OCI-LY7 (cell line): ENCODE measurements at regions not wholly inside any gene's neighbourhood (a gene's known extent, or its start where the extent isn't known, plus 50 kb on each side); places are given as distances from the start of the nearest gene placed in this dataset.
"Not testable (repeated sequence)": the region's sequence is repeated elsewhere in the genome, so short reads cannot be mapped to it uniquely, and the experiment has no call there.

Source experiments
- BruUV-seq: library from RNA; stranded (reverse); fragments of 400-500 nt; replicated peaks from 2 replicates; lab custom pipeline; 2021; lab: Mats Ljungman, UMichigan
- CTCF ChIA-PET: fragments of 300-600 bp; sonication (Branson Sonifier 250); formaldehyde crosslinking; loops from one replicate; lab custom pipeline; 2022; ENCODE audit warnings: antibody characterized with exemption; ENCODE audit not compliant: unreplicated experiment; lab: Charles Lee
- POLR2A ChIA-PET: fragments of 300-600 bp; sonication (Branson Sonifier 250); formaldehyde crosslinking; loops from one replicate; lab custom pipeline; 2022; ENCODE audit warnings: antibody characterized with exemption; lab: Charles Lee
- DNase-seq: peaks from one replicate; pipeline ENCODE4 v3.0.0-alpha.2; 2015; ENCODE audit warnings: low spot score
- H2AFZ ChIP-seq: fragments of 200-600 bp; sonication (generic), shearing (Covaris generic); 2 replicates; pipeline ENCODE4 v1.6.1; 2014; ENCODE audit warnings: mild to moderate bottlenecking, antibody characterized with exemption, low read length, moderate library complexity
- H3K27ac ChIP-seq: fragments of 200-600 bp; sonication (generic); 2 replicates; pipeline ENCODE4 v1.5.1; 2014; ENCODE audit warnings: mixed run types, low read depth, mild to moderate bottlenecking, moderate library complexity, low read length, inconsistent platforms; ENCODE audit not compliant: poor library complexity, severe bottlenecking
- H3K36me3 ChIP-seq: fragments of 200-600 bp; sonication (generic); 2 replicates; pipeline ENCODE4 v1.6.1; 2014; ENCODE audit warnings: mild to moderate bottlenecking, antibody characterized with exemption, low read length, moderate library complexity, mixed read lengths; ENCODE audit not compliant: insufficient read depth
- H3K4me1 ChIP-seq: fragments of 200-600 bp; sonication (generic); 2 replicates; pipeline ENCODE4 v1.5.1; 2014; ENCODE audit warnings: mild to moderate bottlenecking, low read length; ENCODE audit not compliant: insufficient read depth, poor library complexity, severe bottlenecking
- H3K4me2 ChIP-seq: fragments of 200-600 bp; sonication (generic); 2 replicates; pipeline ENCODE4 v1.6.1; 2014; ENCODE audit warnings: mild to moderate bottlenecking, low read length
- H3K4me3 ChIP-seq: fragments of 200-600 bp; sonication (generic); 2 replicates; pipeline ENCODE4 v1.5.1; 2014; ENCODE audit warnings: mild to moderate bottlenecking, low read depth, low read length; ENCODE audit not compliant: poor library complexity, severe bottlenecking
- H3K79me2 ChIP-seq: fragments of 200-600 bp; sonication (generic); 2 replicates; pipeline ENCODE4 v1.6.1; 2016; ENCODE audit warnings: low read depth, mild to moderate bottlenecking, low read length, moderate library complexity, mixed read lengths; ENCODE audit not compliant: insufficient read depth
- H3K9me2 ChIP-seq: fragments of 200-600 bp; sonication (generic); 2 replicates; pipeline ENCODE4 v1.6.1; 2016; ENCODE audit warnings: mild to moderate bottlenecking, low read length, mixed read lengths; ENCODE audit not compliant: insufficient read depth
- H3K9me3 ChIP-seq: fragments of 200-600 bp; sonication (generic); 2 replicates; pipeline ENCODE4 v1.6.1; 2014; ENCODE audit warnings: mild to moderate bottlenecking, mixed run types, low read length, mixed read lengths
- H4K20me1 ChIP-seq: fragments of 200-600 bp; sonication (generic); 2 replicates; pipeline ENCODE4 v1.6.1; 2014; ENCODE audit warnings: mild to moderate bottlenecking, antibody characterized with exemption, low read length, moderate library complexity, mixed read lengths; ENCODE audit not compliant: insufficient read depth
- intact Hi-C: fragments of 100-400 bp; cut with micrococcal nuclease; formaldehyde crosslinking; loops from one replicate; pipeline ENCODE4 v1.10.0; 2022; ENCODE audit not compliant: unreplicated experiment

DNA sequence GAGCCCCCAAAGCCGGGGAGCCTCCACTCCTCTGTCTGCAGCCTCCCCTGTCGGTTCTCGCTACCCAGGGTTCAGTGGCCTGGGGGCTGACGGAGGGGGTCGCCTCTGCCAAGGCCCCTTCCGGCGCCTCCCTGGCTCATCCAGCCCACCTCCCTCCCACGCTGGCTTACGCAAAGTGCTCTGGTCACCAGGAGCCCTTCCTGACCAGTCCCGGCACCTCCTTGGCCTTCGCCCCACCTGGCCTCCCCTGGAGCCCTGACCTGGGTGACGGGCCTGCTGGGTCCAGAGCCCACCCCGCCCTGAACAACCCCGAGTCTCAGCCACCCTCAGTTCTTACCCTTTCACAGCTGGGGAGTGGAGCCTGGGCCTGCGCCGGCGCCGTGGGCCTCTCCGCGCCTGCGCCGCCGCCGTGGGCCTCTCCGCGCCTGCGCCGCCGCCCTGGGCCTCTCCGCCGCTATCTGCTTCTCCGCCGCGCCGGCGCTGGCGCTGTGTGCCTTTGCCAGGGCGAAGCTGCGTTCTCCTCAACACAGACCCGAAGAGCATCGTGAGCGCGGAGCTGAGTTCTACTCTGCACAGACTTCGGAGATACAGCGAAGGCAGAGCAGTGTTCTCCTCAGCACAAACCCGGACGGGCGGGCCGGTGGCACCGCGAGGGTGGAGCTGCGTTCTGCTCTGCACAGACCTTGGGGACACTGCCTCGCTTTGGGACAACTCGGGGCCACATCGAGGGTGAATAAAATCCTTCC is 247.6 kb downstream of the TP53TG3F start:
- intact Hi-C loops, POLR2A ChIA-PET, H3K79me2 ChIP-seq, CTCF ChIA-PET, H4K20me1 ChIP-seq, H3K4me1 ChIP-seq, BruUV-seq, H3K36me3 ChIP-seq, H3K9me3 ChIP-seq, H3K4me3 ChIP-seq, H3K9me2 ChIP-seq, H2AFZ ChIP-seq, DNase-seq, H3K27ac ChIP-seq, H3K4me2 ChIP-seq: not testable (repeated sequence)

DNA sequence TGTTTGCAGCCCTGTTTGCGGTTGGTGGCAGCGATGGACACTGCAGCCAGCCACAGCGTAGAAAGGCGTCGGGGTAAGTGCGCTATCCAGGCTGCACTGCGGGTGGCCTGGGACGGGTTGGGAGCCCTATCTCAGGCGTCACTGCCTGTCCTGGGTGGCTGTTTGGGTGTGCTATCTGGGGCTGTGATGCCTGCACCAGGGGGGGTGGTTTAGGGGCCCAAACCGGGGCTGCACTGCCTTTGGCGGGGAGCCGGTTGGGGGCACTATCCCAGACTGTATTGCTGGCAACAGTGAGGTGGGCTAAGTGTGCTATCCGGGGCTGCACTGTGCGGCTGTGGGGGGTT is 248.2 kb downstream of the TP53TG3F start:
- H3K9me2 ChIP-seq, CTCF ChIA-PET, H3K9me3 ChIP-seq, H3K79me2 ChIP-seq, H3K4me1 ChIP-seq, H3K4me2 ChIP-seq, H4K20me1 ChIP-seq, DNase-seq, H3K36me3 ChIP-seq, intact Hi-C loops, POLR2A ChIA-PET, H3K27ac ChIP-seq, H2AFZ ChIP-seq, BruUV-seq, H3K4me3 ChIP-seq: not testable (repeated sequence)

GRCh38 chr16:33709856-33710695 is 250.7 kb downstream of the TP53TG3F start:
- intact Hi-C loops, BruUV-seq: not testable (repeated sequence)

GRCh38 chr16:33710696-33711087 is 251.3 kb downstream of the TP53TG3F start:
- POLR2A ChIA-PET: interaction anchor here (0.6 kb wide), 1 partner anchor 25 kb away, joined by 3 read pairs; no protein-coding TSS in a partner anchor
- H3K4me3 ChIP-seq, H2AFZ ChIP-seq, H3K36me3 ChIP-seq, H3K4me2 ChIP-seq, DNase-seq, H3K4me1 ChIP-seq, H3K9me2 ChIP-seq, CTCF ChIA-PET, H4K20me1 ChIP-seq, H3K9me3 ChIP-seq, H3K27ac ChIP-seq, intact Hi-C loops, BruUV-seq, H3K79me2 ChIP-seq: not testable (repeated sequence)

More at GRCh38 chr16:33709856-33710695, 250.7 kb downstream of the TP53TG3F start:
- H4K20me1 ChIP-seq, H2AFZ ChIP-seq, H3K9me2 ChIP-seq, H3K79me2 ChIP-seq, CTCF ChIA-PET, H3K4me2 ChIP-seq, H3K9me3 ChIP-seq, H3K36me3 ChIP-seq, H3K27ac ChIP-seq, DNase-seq, H3K4me1 ChIP-seq, H3K4me3 ChIP-seq: not testable (repeated sequence)
- POLR2A ChIA-PET: interaction anchor here (0.6 kb wide), 1 partner anchor 25 kb away, joined by 3 read pairs; no protein-coding TSS in a partner anchor

- H3K4me2 ChIP-seq, H3K9me3 ChIP-seq, BruUV-seq, POLR2A ChIA-PET, H3K4me3 ChIP-seq, H3K27ac ChIP-seq, H3K4me1 ChIP-seq, H3K36me3 ChIP-seq, H2AFZ ChIP-seq, CTCF ChIA-PET, intact Hi-C loops, DNase-seq, H4K20me1 ChIP-seq, H3K79me2 ChIP-seq, H3K9me2 ChIP-seq: not testable (repeated sequence)
Measured at GRCh38 chr16:33711616-33712015, 252.2 kb downstream of the TP53TG3F start.

GRCh38 chr16:33712308-33712707 is 252.9 kb downstream of the TP53TG3F start:
- H4K20me1 ChIP-seq, H3K36me3 ChIP-seq, H3K4me1 ChIP-seq, H3K79me2 ChIP-seq, H2AFZ ChIP-seq, H3K4me3 ChIP-seq, H3K4me2 ChIP-seq, intact Hi-C loops, BruUV-seq, CTCF ChIA-PET, H3K9me2 ChIP-seq, H3K9me3 ChIP-seq, H3K27ac ChIP-seq, POLR2A ChIA-PET, DNase-seq: not testable (repeated sequence)
